Upper lobe of left lung (tissue), 6 donors: ENCODE measurements at regions not wholly inside any gene's neighbourhood (a gene's known extent, or its start where the extent isn't known, plus 50 kb on each side); places are given as distances from the start of the nearest gene placed in this dataset.
"Not testable (repeated sequence)": the region's sequence is repeated elsewhere in the genome, so short reads cannot be mapped to it uniquely, and the experiment has no call there.

ENCODE experiments used
- ATAC-seq, 2 donors: fragments of 200-7000 bp; cut with Tn5 transposase; one replicate each; pipeline ENCODE4 v1.9.1; 2022; ENCODE audit warnings: mild to moderate bottlenecking in 2 of 2, moderate library complexity in 2 of 2; ENCODE audit not compliant: low FRiP score in 2 of 2
- DNase-seq, 2 donors: peaks; one replicate each; pipeline ENCODE4 v3.0.0-alpha.2; 2019 to 2020
- H3K27ac ChIP-seq, 4 donors: fragments of 200-600 bp; sonication (generic); one replicate each; pipeline ENCODE4 v1.5.1; 2016 to 2019
- H3K27me3 ChIP-seq, 4 donors: fragments of 200-600 bp; sonication (generic); one replicate each; pipeline ENCODE4 v1.5.1; 2017 to 2019
- H3K36me3 ChIP-seq, 4 donors: fragments of 200-600 bp; sonication (generic); one replicate each; pipeline ENCODE4 v1.5.1; 2016 to 2019
- H3K4me1 ChIP-seq, 4 donors: fragments of 200-600 bp; sonication (generic); one replicate each; pipeline ENCODE4 v1.5.1; 2018 to 2019
- H3K4me3 ChIP-seq, 4 donors: fragments of 200-600 bp; sonication (generic); one replicate each; pipeline ENCODE4 v1.5.1; 2017 to 2019; ENCODE audit warnings: mild to moderate bottlenecking in 2 of 4, moderate library complexity in 1 of 4
- H3K9me3 ChIP-seq, 4 donors: fragments of 200-600 bp; sonication (generic); one replicate each; pipeline ENCODE4 v1.5.1; 2018 to 2019
- CTCF ChIP-seq, 6 experiments: fragments of 450-650 bp in 4 of 6; fragments of 200-600 bp in 2 of 6; sonication (generic) in 2 of 6; IDR thresholded peaks; one replicate each; pipeline ENCODE4 v1.5.1; 2016 to 2019; ENCODE audit warnings: antibody characterized with exemption in 6 of 6
- EP300 ChIP-seq, 4 donors: sonication (generic); formaldehyde crosslinking; IDR thresholded peaks; one replicate each; pipeline ENCODE4 v1.5.1; 2017; ENCODE audit warnings: antibody characterized with exemption in 4 of 4, control low read depth in 2 of 4
- POLR2A ChIP-seq, 4 donors: fragments of 450-650 bp; IDR thresholded peaks; one replicate each; pipeline ENCODE4 v1.5.1; 2016 to 2017; ENCODE audit warnings: antibody characterized with exemption in 4 of 4, mild to moderate bottlenecking in 2 of 4
- POLR2AphosphoS5 ChIP-seq, 2 donors: sonication (generic); formaldehyde crosslinking; IDR thresholded peaks; one replicate each; pipeline ENCODE4 v1.5.1; 2017; ENCODE audit warnings: antibody characterized with exemption in 2 of 2
- WGBS, 2 donors: methylation state at CpG; one replicate each; pipeline ENCODE4 v1.1.5; 2017 to 2018; 5-methylcytosine and 5-hydroxymethylcytosine counted together
- donor health status: DM: no; HTN: no; CAD: no; lungs with moderate emphysema.
- donor health status: DM: no; HTN: yes; CAD: no; lungs with severe emphysema.

- ATAC-seq (no peak), DNase-seq (no peak)
- WGBS, 2 donors: 57% methylated on average over 9 of the region's 9 CpGs
- Histone ChIP-seq H3K27ac (peak overlapping the region in 3 of 4 donors; percentile 26 to 85 (median 81)), H3K4me1 (peaks cover 17 to 39% (median 23%) of the 10 kb centered on the region in 4 donors), H3K4me3 (no peak overlapping the region), H3K9me3 (no peaks in the 10 kb centered on the region), H3K36me3 (no peaks in the 10 kb centered on the region), H3K27me3 (no peaks in the 10 kb centered on the region)
- no peak for TF ChIP-seq POLR2AphosphoS5 (IDR thresholded peaks at IDR 0.05)
- no peak for TF ChIP-seq CTCF (IDR thresholded peaks at IDR 0.05)
- no peak for TF ChIP-seq POLR2A (IDR thresholded peaks at IDR 0.05)
- no peak for TF ChIP-seq EP300 (IDR thresholded peaks at IDR 0.05)
Measured at GRCh38 chr22:49658902-49659280, 168.8 kb downstream of the BRD1 start.

GRCh38 chr22:49657974-49658590 is 169.6 kb downstream of the BRD1 start:
- peak overlapping the region in 3 of 4 donors; percentile 64 to 67 (median 67) for H3K4me3 ChIP-seq
- WGBS, 2 donors: 51 to 60% methylated on average over 11 to 12 of the region's 12 CpGs
- peaks cover 17 to 44% (median 22%) of the 10 kb centered on the region in 4 donors for H3K4me1 ChIP-seq
- no peak for TF ChIP-seq CTCF (IDR thresholded peaks at IDR 0.05)
- no peak for TF ChIP-seq EP300 (IDR thresholded peaks at IDR 0.05)
- TF ChIP-seq POLR2AphosphoS5 (IDR thresholded peaks at IDR 0.05): no peak
- TF ChIP-seq POLR2A (IDR thresholded peaks at IDR 0.05): no peak
- H3K27me3 ChIP-seq: no peaks in the 10 kb centered on the region
- no peak for DNase-seq
- H3K9me3 ChIP-seq: no peaks in the 10 kb centered on the region
- peak in 1 of 2 donors; percentile 9 for ATAC-seq
- H3K27ac ChIP-seq: peak overlapping the region; percentile 71 to 86 (median 83)
- no peaks in the 10 kb centered on the region for H3K36me3 ChIP-seq

GRCh38 chr22:49657275-49657973 is 170.2 kb downstream of the BRD1 start:
- H3K9me3 ChIP-seq: no peaks in the 10 kb centered on the region
- peak overlapping the region; percentile 27 to 67 (median 66) for H3K4me3 ChIP-seq
- no peak for TF ChIP-seq EP300 (IDR thresholded peaks at IDR 0.05)
- TF ChIP-seq POLR2A (IDR thresholded peaks at IDR 0.05): peak in 1 of 4 donors; percentile 33
- TF ChIP-seq POLR2AphosphoS5 (IDR thresholded peaks at IDR 0.05): peak; percentile 80 to 89
- ATAC-seq: peak; percentile 80 to 83
- peak; percentile 77 to 79 for DNase-seq
- H3K27ac ChIP-seq: peak overlapping the region; percentile 71 to 86 (median 83)
- H3K27me3 ChIP-seq: no peaks in the 10 kb centered on the region
- peaks cover 17 to 44% (median 22%) of the 10 kb centered on the region in 4 donors for H3K4me1 ChIP-seq
- H3K36me3 ChIP-seq: no peaks in the 10 kb centered on the region
- WGBS, 2 donors: 30 to 43% methylated on average over 21 to 24 of the region's 24 CpGs

- Histone ChIP-seq H3K27ac (peak overlapping the region; percentile 71 to 86 (median 83)), H3K4me3 (peak overlapping the region; percentile 27 to 67 (median 66)), H3K4me1 (peaks cover 17 to 44% (median 22%) of the 10 kb centered on the region in 4 donors)
- H3K9me3 ChIP-seq, H3K36me3 ChIP-seq, H3K27me3 ChIP-seq: not testable (repeated sequence)
- peak; percentile 50 to 84 for ATAC-seq
- DNase-seq: peak in 1 of 2 donors; percentile 73
- 49 to 53% methylated on average over 11 to 18 of the region's 19 CpGs for WGBS, 2 donors
Measured at GRCh38 chr22:49656883-49657274, 170.8 kb downstream of the BRD1 start.

GRCh38 chr22:49656291-49656851 is 171.3 kb downstream of the BRD1 start:
- H3K4me3 ChIP-seq: peak overlapping the region; percentile 27 to 67 (median 66)
- H3K4me1 ChIP-seq: peaks cover 17 to 44% (median 22%) of the 10 kb centered on the region in 4 donors
- no peaks in the 10 kb centered on the region for H3K36me3 ChIP-seq
- TF ChIP-seq POLR2A (IDR thresholded peaks at IDR 0.05) (no peak), CTCF (IDR thresholded peaks at IDR 0.05) (no peak), EP300 (IDR thresholded peaks at IDR 0.05) (no peak)
- no peaks in the 10 kb centered on the region for H3K9me3 ChIP-seq
- 48 to 67% methylated on average over 10 to 20 of the region's 25 CpGs for WGBS, 2 donors
- ATAC-seq (no peak), DNase-seq (peak in 1 of 2 donors; percentile 76)
- H3K27ac ChIP-seq: peak overlapping the region; percentile 71 to 86 (median 83)
- no peaks in the 10 kb centered on the region for H3K27me3 ChIP-seq
